Mesendoderm (in vitro differentiated cells): ENCODE measurements at regions not wholly inside any gene's neighbourhood (a gene's known extent, or its start where the extent isn't known, plus 50 kb on each side); places are given as distances from the start of the nearest gene placed in this dataset.

Source experiments
- DNase-seq: peaks from one replicate; pipeline ENCODE4 v3.0.0; 2013
- H2AK5ac ChIP-seq: 2 replicates; pipeline ENCODE4 v1.6.1; 2013; ENCODE audit warnings: low read length, inconsistent platforms
- H2BK120ac ChIP-seq: 2 replicates; pipeline ENCODE4 v1.6.1; 2013; ENCODE audit warnings: low read depth, mild to moderate bottlenecking, low read length, moderate library complexity, mixed read lengths
- H2BK15ac ChIP-seq: replicated peaks from 2 replicates; pipeline ENCODE4 v1.6.1; 2013; ENCODE audit warnings: low read depth, mild to moderate bottlenecking, moderate library complexity
- H2BK5ac ChIP-seq: 2 replicates; pipeline ENCODE4 v1.6.1; 2013; ENCODE audit warnings: low read length, inconsistent platforms
- H3K18ac ChIP-seq: 2 replicates; pipeline ENCODE4 v1.6.1; 2013; ENCODE audit warnings: mild to moderate bottlenecking, low read length, mixed read lengths
- H3K23ac ChIP-seq: one replicate; pipeline ENCODE4 v1.6.1; 2013; ENCODE audit warnings: low read length
- H3K27ac ChIP-seq: 2 replicates; pipeline ENCODE4 v1.5.1; 2013; ENCODE audit warnings: low read depth, mild to moderate bottlenecking, inconsistent platforms, low read length, moderate library complexity
- H3K27me3 ChIP-seq: 2 replicates; pipeline ENCODE4 v1.6.1; 2013; ENCODE audit warnings: low read length, control low read depth, mild to moderate bottlenecking, inconsistent platforms; ENCODE audit not compliant: insufficient read depth, poor library complexity
- H3K36me3 ChIP-seq: 2 replicates; pipeline ENCODE4 v1.6.1; 2013; ENCODE audit warnings: low read length, inconsistent platforms; ENCODE audit not compliant: control insufficient read depth, insufficient read depth
- H3K4ac ChIP-seq: one replicate; pipeline ENCODE4 v1.6.1; 2013; ENCODE audit warnings: low read depth, mild to moderate bottlenecking, low read length, moderate library complexity
- H3K4me1 ChIP-seq: 2 replicates; pipeline ENCODE4 v1.6.1; 2013; ENCODE audit warnings: low read depth, low read length, inconsistent platforms; ENCODE audit not compliant: control insufficient read depth
- H3K4me2 ChIP-seq: 2 replicates; pipeline ENCODE4 v1.6.1; 2013; ENCODE audit warnings: low read length
- H3K4me3 ChIP-seq: 2 replicates; pipeline ENCODE4 v1.5.1; 2013; ENCODE audit warnings: mild to moderate bottlenecking, low read length
- H3K56ac ChIP-seq: one replicate; pipeline ENCODE4 v1.6.1; 2013; ENCODE audit warnings: low read length
- H3K79me1 ChIP-seq: 2 replicates; pipeline ENCODE4 v1.6.1; 2013; ENCODE audit warnings: low read length, inconsistent platforms
- H3K79me2 ChIP-seq: 2 replicates; pipeline ENCODE4 v1.6.1; 2013; ENCODE audit warnings: mild to moderate bottlenecking, low read length; ENCODE audit not compliant: control insufficient read depth, insufficient read depth
- H3K9ac ChIP-seq: 2 replicates; pipeline ENCODE4 v1.6.1; 2013; ENCODE audit warnings: low read length, inconsistent platforms
- H4K5ac ChIP-seq: one replicate; pipeline ENCODE4 v1.6.1; 2013; ENCODE audit warnings: low read length
- H4K8ac ChIP-seq: one replicate; pipeline ENCODE4 v1.6.1; 2013; ENCODE audit warnings: low read depth, mild to moderate bottlenecking, control low read depth, low read length, moderate library complexity
- WGBS: extraction: QIAGEN DNeasy Blood & Tissue Kit; methylation state at CpG from one replicate; pipeline ENCODE4 v1.1.7; 2013; ENCODE audit warnings: low lambda C conversion rate, missing lambda C conversion rate; ENCODE audit not compliant: insufficient coverage; ENCODE audit errors: extremely low coverage; 5-methylcytosine and 5-hydroxymethylcytosine counted together

GRCh38 chrX:10048076-10048475, 80.9 kb downstream of the CLDN34 start:
- H2BK15ac ChIP-seq = no peak overlapping the region
- peak; percentile 71 for DNase-seq
- no peak overlapping the region for H4K5ac ChIP-seq
- H3K36me3 ChIP-seq = no peaks in the 10 kb centered on the region
- H3K4me3 ChIP-seq = no peak overlapping the region
- H3K23ac ChIP-seq = no peak overlapping the region
- H3K27me3 ChIP-seq = no peaks in the 10 kb centered on the region
- no peak overlapping the region for H2BK5ac ChIP-seq
- no peak overlapping the region for H2AK5ac ChIP-seq
- H3K18ac ChIP-seq = no peak overlapping the region
- H3K79me1 ChIP-seq = peaks cover 2% of the 10 kb centered on the region
- 100% methylated on average over 2 of the region's 10 CpGs for WGBS
- H3K9ac ChIP-seq = no peak overlapping the region
- H3K79me2 ChIP-seq = peaks cover 8% of the 10 kb centered on the region
- no peak overlapping the region for H3K4me2 ChIP-seq
- no peak overlapping the region for H3K56ac ChIP-seq
- no peak overlapping the region for H4K8ac ChIP-seq
- H3K4ac ChIP-seq = no peak overlapping the region
- peaks cover 2% of the 10 kb centered on the region for H3K4me1 ChIP-seq
- no peak overlapping the region for H3K27ac ChIP-seq
- no peak overlapping the region for H2BK120ac ChIP-seq

DNA sequence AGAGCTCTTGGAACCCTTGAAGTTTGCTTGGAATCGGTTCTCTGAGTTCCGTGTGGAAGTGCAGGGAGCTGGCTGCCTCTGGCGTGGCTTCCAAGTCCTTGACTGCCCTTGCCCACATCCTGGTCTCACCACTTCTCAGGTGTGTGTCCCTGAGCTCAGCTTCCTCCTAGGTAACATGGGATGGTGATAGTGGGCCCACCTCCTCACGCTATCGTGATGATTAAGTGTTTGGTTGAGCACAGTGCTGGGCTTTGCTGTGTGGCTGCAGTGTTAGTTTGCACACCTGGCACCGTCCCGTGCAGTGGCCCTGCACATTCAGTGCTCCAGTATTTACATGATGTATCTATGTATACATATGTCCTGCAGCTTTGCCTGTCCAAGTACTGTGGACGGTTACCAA, 81.5 kb downstream of the CLDN34 start:
- peaks cover 2% of the 10 kb centered on the region for H3K79me1 ChIP-seq
- H3K79me2 ChIP-seq = peaks cover 8% of the 10 kb centered on the region
- H3K27ac ChIP-seq = no peak overlapping the region
- no peak overlapping the region for H3K4ac ChIP-seq
- no peak overlapping the region for H3K56ac ChIP-seq
- H2AK5ac ChIP-seq = no peak overlapping the region
- H3K23ac ChIP-seq = no peak overlapping the region
- no peak overlapping the region for H2BK15ac ChIP-seq
- no peak overlapping the region for H3K4me2 ChIP-seq
- H2BK5ac ChIP-seq = no peak overlapping the region
- no CpG with 5 or more reads among the region's 8 CpGs for WGBS
- H2BK120ac ChIP-seq = no peak overlapping the region
- no peak overlapping the region for H3K18ac ChIP-seq
- no peak overlapping the region for H4K8ac ChIP-seq
- H3K4me3 ChIP-seq = no peak overlapping the region
- H3K4me1 ChIP-seq = peaks cover 2% of the 10 kb centered on the region
- H3K27me3 ChIP-seq = no peaks in the 10 kb centered on the region
- no peak for DNase-seq
- H4K5ac ChIP-seq = no peak overlapping the region
- H3K36me3 ChIP-seq = no peaks in the 10 kb centered on the region
- H3K9ac ChIP-seq = no peak overlapping the region

- Histone ChIP-seq H2BK15ac (no peak overlapping the region), H3K9ac (no peak overlapping the region), H2BK120ac (no peak overlapping the region), H3K4me2 (no peak overlapping the region), H3K27me3 (no peaks in the 10 kb centered on the region), H3K4me1 (peaks cover 2% of the 10 kb centered on the region), H3K18ac (no peak overlapping the region), H3K27ac (no peak overlapping the region), H3K79me2 (peaks cover 6% of the 10 kb centered on the region), H3K36me3 (no peaks in the 10 kb centered on the region), H3K4ac (no peak overlapping the region), H2AK5ac (no peak overlapping the region), H4K5ac (no peak overlapping the region), H3K4me3 (no peak overlapping the region), H3K56ac (no peak overlapping the region), H3K23ac (no peak overlapping the region), H4K8ac (no peak overlapping the region), H3K79me1 (peaks cover 2% of the 10 kb centered on the region), H2BK5ac (no peak overlapping the region)
- DNase-seq = no peak
- WGBS = no CpG with 5 or more reads among the region's 3 CpGs
Observed at GRCh38 chrX:10049236-10049635, 82.1 kb downstream of the CLDN34 start.

DNA sequence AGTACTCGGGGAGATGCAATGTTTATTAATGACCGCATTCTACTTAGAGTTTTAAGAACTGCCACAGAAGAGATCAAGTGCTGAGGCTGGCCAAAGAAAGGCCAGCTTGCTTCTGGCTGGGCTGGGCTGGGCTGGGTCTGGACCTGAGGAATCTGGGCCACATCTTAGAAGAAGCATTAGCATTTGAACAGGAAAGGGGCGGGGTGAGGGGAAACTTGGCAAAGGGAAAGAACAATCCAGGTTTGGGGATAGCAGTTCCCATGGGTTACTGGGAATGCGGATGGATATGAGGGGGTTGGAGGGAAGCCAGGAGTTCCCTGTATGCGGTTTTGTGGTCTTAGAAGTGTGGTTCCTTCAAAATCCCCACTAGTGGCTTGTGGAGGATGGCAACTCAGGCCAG, 83.3 kb downstream of the CLDN34 start:
- Histone ChIP-seq H2AK5ac (no peak overlapping the region), H3K56ac (no peak overlapping the region), H3K4me1 (peaks cover 2% of the 10 kb centered on the region), H3K23ac (no peak overlapping the region), H3K4ac (no peak overlapping the region), H3K18ac (no peak overlapping the region), H3K4me2 (no peak overlapping the region), H3K27ac (no peak overlapping the region), H3K79me1 (peaks cover 2% of the 10 kb centered on the region), H3K4me3 (no peak overlapping the region), H4K8ac (no peak overlapping the region), H3K27me3 (no peaks in the 10 kb centered on the region), H2BK15ac (no peak overlapping the region), H3K9ac (no peak overlapping the region), H4K5ac (no peak overlapping the region), H3K36me3 (no peaks in the 10 kb centered on the region), H2BK5ac (no peak overlapping the region), H3K79me2 (peaks cover 4% of the 10 kb centered on the region), H2BK120ac (no peak overlapping the region)
- no CpG with 5 or more reads among the region's 5 CpGs for WGBS
- peak; percentile 56 for DNase-seq

DNA sequence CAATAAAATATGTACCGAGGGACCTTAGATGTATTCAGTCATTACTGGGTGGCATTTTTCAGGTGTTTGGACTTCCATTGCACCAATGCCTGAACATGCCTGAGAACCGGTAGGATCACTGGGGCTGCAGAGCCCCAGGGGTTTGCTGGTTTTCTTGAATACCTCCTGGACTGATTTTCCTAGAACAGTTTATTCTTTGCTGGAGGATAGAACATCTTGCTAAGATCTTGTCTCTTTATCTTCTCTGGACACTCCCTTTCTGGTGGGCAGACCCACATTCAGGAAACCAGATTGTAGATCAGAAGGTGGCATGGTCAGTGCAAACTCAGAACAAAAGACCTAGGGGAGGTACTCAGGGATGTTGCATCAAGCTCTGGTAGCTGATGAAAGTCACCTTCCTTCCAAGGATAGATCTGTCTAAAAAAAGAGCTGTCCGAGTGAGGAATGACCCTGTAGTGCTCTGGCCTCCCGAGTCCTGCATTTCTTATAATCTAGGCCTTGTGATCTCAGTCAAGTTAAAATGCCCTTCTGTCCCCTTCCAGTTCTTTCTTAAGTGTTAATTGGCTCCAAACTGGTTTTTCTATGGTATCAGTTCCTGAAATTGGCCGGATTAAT, 84.8 kb downstream of the CLDN34 start:
- H2BK120ac ChIP-seq = no peak overlapping the region
- H2BK15ac ChIP-seq = no peak overlapping the region
- H3K36me3 ChIP-seq = no peaks in the 10 kb centered on the region
- peaks cover 4% of the 10 kb centered on the region for H3K79me2 ChIP-seq
- H4K8ac ChIP-seq = no peak overlapping the region
- H2BK5ac ChIP-seq = no peak overlapping the region
- H3K4me1 ChIP-seq = peaks cover 2% of the 10 kb centered on the region
- H3K23ac ChIP-seq = no peak overlapping the region
- peaks cover 2% of the 10 kb centered on the region for H3K79me1 ChIP-seq
- no peak for DNase-seq
- H3K4ac ChIP-seq = no peak overlapping the region
- no peak overlapping the region for H3K4me2 ChIP-seq
- H3K9ac ChIP-seq = no peak overlapping the region
- no CpG with 5 or more reads among the region's 5 CpGs for WGBS
- H3K27me3 ChIP-seq = no peaks in the 10 kb centered on the region
- no peak overlapping the region for H3K27ac ChIP-seq
- H3K56ac ChIP-seq = no peak overlapping the region
- no peak overlapping the region for H3K18ac ChIP-seq
- no peak overlapping the region for H2AK5ac ChIP-seq
- H4K5ac ChIP-seq = no peak overlapping the region
- no peak overlapping the region for H3K4me3 ChIP-seq
